Gastrocnemius medialis (tissue), 4 donors: ENCODE measurements at regions not wholly inside any gene's neighbourhood (a gene's known extent, or its start where the extent isn't known, plus 50 kb on each side); places are given as distances from the start of the nearest gene placed in this dataset.

Experiments used
- ATAC-seq, 2 donors: fragments of 150-250 bp; one replicate each; pipeline ENCODE4 v1.9.1; 2016
- DNase-seq, 2 donors: peaks; one replicate each; pipeline ENCODE4 v3.0.0-alpha.2; 2019
- H3K27ac ChIP-seq, 4 donors: fragments of 200-600 bp; sonication (generic); 1 replicate in 1 of 4; 2 replicates in 3 of 4; pipeline ENCODE4 v1.5.1; 2016 to 2018; ENCODE audit warnings: mild to moderate bottlenecking in 2 of 4, moderate library complexity in 1 of 4
- H3K27me3 ChIP-seq, 3 donors: fragments of 200-600 bp; sonication (generic) in 2 of 3; 1 replicate in 1 of 3; 2 replicates in 2 of 3; pipeline versions ENCODE4 v1.5.1 to v1.6.0; 2016 to 2019; ENCODE audit warnings: mild to moderate bottlenecking in 1 of 3, moderate library complexity in 1 of 3
- H3K36me3 ChIP-seq, 2 donors: fragments of 200-600 bp; sonication (generic) in 1 of 2; one replicate each; pipeline ENCODE4 v1.5.1; 2017 to 2018
- H3K4me1 ChIP-seq, 2 donors: fragments of 200-600 bp; sonication (generic) in 1 of 2; one replicate each; pipeline ENCODE4 v1.5.1; 2016 to 2017; ENCODE audit warnings: mild to moderate bottlenecking in 2 of 2
- H3K4me3 ChIP-seq, 4 donors: fragments of 200-600 bp; sonication (generic) in 3 of 4; 1 replicate in 1 of 4; 2 replicates in 3 of 4; pipeline ENCODE4 v1.5.1; 2016 to 2019; ENCODE audit warnings: mild to moderate bottlenecking in 2 of 4
- H3K9me3 ChIP-seq, 3 donors: fragments of 200-600 bp; sonication (generic) in 2 of 3; 1 replicate in 1 of 3; 2 replicates in 2 of 3; pipeline ENCODE4 v1.5.1; 2016 to 2019
- CTCF ChIP-seq, 5 experiments: fragments of 450-650 bp in 3 of 5; fragments of 200-600 bp in 2 of 5; sonication (generic) in 2 of 5; IDR thresholded peaks in 4 of 5; conservative IDR thresholded peaks in 1 of 5; 1 replicate in 4 of 5; 2 replicates in 1 of 5; pipeline ENCODE4 v1.5.1; 2016 to 2019; ENCODE audit warnings: antibody characterized with exemption in 5 of 5, mild to moderate bottlenecking in 3 of 5, moderate library complexity in 3 of 5
- POLR2A ChIP-seq, 2 donors: fragments of 450-650 bp; IDR thresholded peaks; one replicate each; pipeline ENCODE4 v1.6.1; 2017; ENCODE audit warnings: antibody characterized with exemption in 2 of 2, mild to moderate bottlenecking in 2 of 2, moderate library complexity in 2 of 2
- in situ Hi-C, 4 donors: fragments of 200-750 bp; cut with MboI; loops; one replicate each; pipeline versions ENCODE4 v1.15.0 to v1.8.0; 2017; ENCODE audit warnings: low sequenced_read_pairs in 4 of 4
- intact Hi-C: fragments of 100-400 bp; cut with DNase I; formaldehyde crosslinking; loops from one replicate; pipeline ENCODE4 v1.15.1; 2023; ENCODE audit warnings: low total_unique reads

DNA sequence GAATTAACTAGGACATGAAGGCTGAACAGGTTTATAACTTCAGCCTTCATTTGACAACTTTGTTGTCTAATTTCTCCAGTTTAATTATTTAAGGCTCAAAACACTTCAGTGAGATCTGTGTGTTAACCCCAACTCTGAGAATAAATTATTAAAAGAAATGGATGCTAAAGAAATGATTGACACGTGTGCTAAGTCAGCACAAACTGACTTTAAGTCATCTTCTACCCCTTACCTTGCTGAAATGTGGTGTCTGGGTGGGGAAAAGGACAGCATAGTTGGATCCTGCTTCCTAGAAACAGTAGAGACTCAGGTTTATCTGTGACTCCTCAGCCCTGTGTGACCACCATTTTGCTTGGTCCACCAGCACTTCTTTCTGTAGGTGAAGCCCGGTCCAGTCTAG lies 324.8 kb upstream of the NPSR1 start:
- ATAC-seq = no peak
- in situ Hi-C loops (no loop called here), intact Hi-C loops (no loop called here)
- Histone ChIP-seq H3K27ac (no peak overlapping the region), H3K4me1 (no peaks in the 10 kb centered on the region), H3K27me3 (peaks cover 0 to 2% (median 0%) of the 10 kb centered on the region in 3 donors), H3K36me3 (no peaks in the 10 kb centered on the region), H3K9me3 (no peaks in the 10 kb centered on the region), H3K4me3 (no peak overlapping the region)
- TF ChIP-seq POLR2A (IDR thresholded peaks at IDR 0.05) (no peak), CTCF (IDR thresholded peaks at IDR 0.05 in 4 of 5, conservative IDR thresholded peaks at IDR 0.05 in 1 of 5) (no peak)
- DNase-seq = no peak

DNA sequence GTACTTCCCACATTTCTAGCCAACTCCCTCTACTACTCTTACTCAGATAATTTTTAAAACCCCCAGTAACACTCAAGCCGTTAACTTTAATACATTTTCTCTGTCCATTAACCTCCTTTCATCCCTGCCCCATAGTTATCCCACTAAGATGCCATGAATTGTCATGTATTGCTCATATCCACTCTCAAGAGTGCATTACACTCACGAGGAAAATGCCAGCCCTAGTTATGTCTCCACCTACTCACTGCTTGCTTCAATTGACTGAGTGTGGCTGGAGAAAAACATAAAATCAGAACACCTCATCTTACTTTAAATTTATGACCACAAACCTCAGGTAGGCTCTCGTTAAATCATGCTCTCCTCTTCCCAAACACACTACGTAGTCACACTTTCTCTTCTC lies 324.1 kb upstream of the NPSR1 start:
- no peak overlapping the region for H3K27ac ChIP-seq
- H3K36me3 ChIP-seq = no peaks in the 10 kb centered on the region
- no peak overlapping the region for H3K4me3 ChIP-seq
- no peak for DNase-seq
- in situ Hi-C loops (no loop called here), intact Hi-C loops (no loop called here)
- no peaks in the 10 kb centered on the region for H3K9me3 ChIP-seq
- ATAC-seq = no peak
- no peaks in the 10 kb centered on the region for H3K4me1 ChIP-seq
- peaks cover 0 to 2% (median 0%) of the 10 kb centered on the region in 3 donors for H3K27me3 ChIP-seq
- TF ChIP-seq POLR2A (IDR thresholded peaks at IDR 0.05) (no peak), CTCF (IDR thresholded peaks at IDR 0.05 in 4 of 5, conservative IDR thresholded peaks at IDR 0.05 in 1 of 5) (no peak)

GRCh38 chr7:34337163-34337562 lies 320.9 kb upstream of the NPSR1 start:
- Histone ChIP-seq H3K27ac (no peak overlapping the region), H3K27me3 (peaks cover 0 to 2% (median 0%) of the 10 kb centered on the region in 3 donors), H3K4me1 (no peaks in the 10 kb centered on the region), H3K4me3 (no peak overlapping the region), H3K9me3 (no peaks in the 10 kb centered on the region), H3K36me3 (no peaks in the 10 kb centered on the region)
- no peak for TF ChIP-seq POLR2A (IDR thresholded peaks at IDR 0.05)
- DNase-seq (no peak), ATAC-seq (no peak)
- in situ Hi-C loops (no loop called here), intact Hi-C loops (no loop called here)

DNA sequence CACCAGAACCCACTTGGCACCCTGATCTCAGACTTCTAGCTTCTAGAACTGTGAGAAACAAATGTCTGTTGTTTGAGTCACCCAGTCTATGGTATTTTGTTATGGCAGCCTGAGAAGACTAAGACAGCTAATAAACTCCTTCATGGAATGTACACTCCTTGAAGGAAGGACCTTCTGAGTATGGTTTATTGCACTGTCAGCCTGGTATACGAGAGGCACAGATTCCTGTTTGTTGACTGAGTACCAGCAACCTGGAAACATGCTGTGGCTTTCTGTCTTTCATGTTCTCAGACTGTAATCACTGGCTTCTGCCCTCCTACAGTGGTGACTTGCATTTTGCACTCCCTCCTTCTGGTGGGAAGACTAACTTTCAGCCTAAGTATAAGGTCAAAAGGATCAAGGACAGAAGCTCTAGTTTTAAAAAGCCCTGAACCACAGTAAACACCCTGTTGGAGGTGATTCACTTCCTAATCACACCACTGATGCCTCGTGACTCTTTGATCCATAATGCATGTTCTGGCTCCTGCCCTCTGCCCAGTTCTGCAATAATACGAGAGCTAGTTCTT lies 319.0 kb upstream of the NPSR1 start:
- H3K4me1 ChIP-seq = no peaks in the 10 kb centered on the region
- TF ChIP-seq POLR2A (IDR thresholded peaks at IDR 0.05) = no peak
- no peak for TF ChIP-seq CTCF (IDR thresholded peaks at IDR 0.05 in 4 of 5, conservative IDR thresholded peaks at IDR 0.05 in 1 of 5)
- ATAC-seq (no peak), DNase-seq (no peak)
- in situ Hi-C loops = no loop called here
- H3K27ac ChIP-seq = no peak overlapping the region
- H3K9me3 ChIP-seq = no peaks in the 10 kb centered on the region
- no peak overlapping the region for H3K4me3 ChIP-seq
- intact Hi-C loops = no loop called here
- peaks cover 0 to 2% (median 0%) of the 10 kb centered on the region in 3 donors for H3K27me3 ChIP-seq
- H3K36me3 ChIP-seq = no peaks in the 10 kb centered on the region

DNA sequence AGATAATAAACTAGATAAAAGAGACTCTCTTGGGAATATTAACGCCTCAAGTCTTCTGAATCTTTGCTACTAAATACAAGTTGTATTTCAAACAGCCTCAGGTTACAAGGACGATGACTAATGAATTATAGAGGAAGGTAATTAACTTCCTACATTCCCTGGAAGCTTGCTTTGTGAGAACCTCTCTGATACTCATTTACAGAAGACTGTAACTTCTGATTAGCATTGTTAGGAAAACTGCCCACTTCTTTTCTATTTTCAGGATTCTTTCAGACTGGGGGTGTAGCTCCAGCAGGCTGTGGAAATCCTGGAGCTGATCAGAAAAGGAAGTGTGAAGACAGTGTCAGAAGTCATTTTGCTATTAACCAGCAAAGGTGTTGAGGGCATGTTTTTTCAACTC lies 316.7 kb upstream of the NPSR1 start:
- in situ Hi-C loops = no loop called here
- intact Hi-C loops = no loop called here
- no peak overlapping the region for H3K4me3 ChIP-seq
- peaks cover 0 to 2% (median 0%) of the 10 kb centered on the region in 3 donors for H3K27me3 ChIP-seq
- no peaks in the 10 kb centered on the region for H3K9me3 ChIP-seq
- no peak overlapping the region for H3K27ac ChIP-seq
- TF ChIP-seq POLR2A (IDR thresholded peaks at IDR 0.05) (no peak), CTCF (IDR thresholded peaks at IDR 0.05 in 4 of 5, conservative IDR thresholded peaks at IDR 0.05 in 1 of 5) (no peak)
- H3K4me1 ChIP-seq = no peaks in the 10 kb centered on the region
- no peaks in the 10 kb centered on the region for H3K36me3 ChIP-seq
- DNase-seq (no peak), ATAC-seq (no peak)
